Immature natural killer cell (primary cell): ENCODE measurements at regions not wholly inside any gene's neighbourhood (a gene's known extent, or its start where the extent isn't known, plus 50 kb on each side); places are given as distances from the start of the nearest gene placed in this dataset.
"Not testable (repeated sequence)": the region's sequence is repeated elsewhere in the genome, so short reads cannot be mapped to it uniquely, and the experiment has no call there.

Experiments
- DNase-seq, 3 donors: peaks; one replicate each; pipeline ENCODE4 v3.0.0; 2022; ENCODE audit warnings: mixed read lengths in 1 of 3
- H3K27ac Mint-ChIP-seq, 6 donors: one replicate each; pipeline ENCODE4 v1.8.0; 2020; ENCODE audit warnings: mixed read lengths in 6 of 6, mild to moderate bottlenecking in 5 of 6, inconsistent platforms in 4 of 6, moderate library complexity in 3 of 6
- H3K27me3 Mint-ChIP-seq, 3 donors: one replicate each; pipeline ENCODE4 v1.8.0; 2020 to 2021; ENCODE audit warnings: low read depth in 3 of 3, mild to moderate bottlenecking in 3 of 3, mixed read lengths in 3 of 3, moderate library complexity in 3 of 3, inconsistent platforms in 1 of 3
- H3K36me3 Mint-ChIP-seq, 3 donors: one replicate each; pipeline ENCODE4 v1.8.0; 2020; ENCODE audit warnings: mixed read lengths in 3 of 3, inconsistent platforms in 2 of 3, mild to moderate bottlenecking in 2 of 3
- H3K4me1 Mint-ChIP-seq, 2 donors: one replicate each; pipeline ENCODE4 v1.8.0; 2020; ENCODE audit warnings: inconsistent platforms in 2 of 2, mild to moderate bottlenecking in 2 of 2, mixed read lengths in 2 of 2, moderate library complexity in 1 of 2
- H3K4me3 Mint-ChIP-seq, 5 donors: one replicate each; pipeline ENCODE4 v1.8.0; 2020; ENCODE audit warnings: mild to moderate bottlenecking in 5 of 5, mixed read lengths in 5 of 5, inconsistent platforms in 3 of 5, moderate library complexity in 3 of 5
- H3K9me3 Mint-ChIP-seq, 6 donors: one replicate each; pipeline ENCODE4 v1.8.0; 2020; ENCODE audit warnings: mild to moderate bottlenecking in 6 of 6, mixed read lengths in 6 of 6, inconsistent platforms in 4 of 6, moderate library complexity in 3 of 6

DNA sequence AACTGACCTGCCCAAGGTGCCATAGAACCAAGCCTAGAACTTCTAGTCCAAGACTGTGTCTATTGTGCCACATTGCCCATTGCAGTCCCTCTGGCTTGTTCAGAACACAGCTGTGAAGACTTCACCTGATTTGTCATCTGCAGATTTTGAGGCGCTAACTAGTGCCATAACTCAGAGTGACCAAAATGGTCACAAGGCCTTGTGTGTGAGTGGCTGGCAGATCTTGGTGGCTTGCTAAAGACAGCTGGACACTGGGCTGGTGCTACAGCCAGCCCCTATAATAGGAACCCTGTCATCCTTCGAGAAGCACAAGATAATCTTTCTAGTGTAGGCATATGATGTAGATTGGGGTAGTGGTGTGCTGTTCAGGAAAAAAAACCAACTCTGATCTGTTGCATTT is 63.7 kb upstream of the IFNLR1 start:
- no peaks in the 10 kb centered on the region for H3K4me1 Mint-ChIP-seq
- no peaks in the 10 kb centered on the region for H3K9me3 Mint-ChIP-seq
- H3K27me3 Mint-ChIP-seq: peaks cover 2 to 3% (median 3%) of the 10 kb centered on the region in 3 donors
- no peak for DNase-seq
- no peak overlapping the region for H3K4me3 Mint-ChIP-seq
- no peaks in the 10 kb centered on the region for H3K36me3 Mint-ChIP-seq
- H3K27ac Mint-ChIP-seq: no peak overlapping the region

DNA sequence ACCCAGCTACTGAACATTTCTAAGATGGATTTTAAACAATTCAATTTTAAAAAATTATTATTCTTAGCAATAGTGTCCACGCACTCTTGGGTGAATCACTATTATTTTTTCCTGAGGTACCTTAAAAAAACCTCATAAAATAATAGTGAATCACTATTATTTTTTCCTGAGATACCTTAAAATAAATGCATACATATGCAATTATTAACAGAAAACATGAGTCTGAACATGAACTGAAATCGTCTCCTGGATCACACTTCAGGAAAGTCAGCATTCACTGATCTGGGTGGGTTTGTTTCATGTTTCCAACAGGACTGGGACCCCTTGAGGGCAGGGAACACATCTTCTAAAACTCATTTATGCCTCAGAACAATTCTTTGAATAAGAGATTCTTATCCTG is 63.1 kb upstream of the IFNLR1 start:
- no peaks in the 10 kb centered on the region for H3K36me3 Mint-ChIP-seq

DNA sequence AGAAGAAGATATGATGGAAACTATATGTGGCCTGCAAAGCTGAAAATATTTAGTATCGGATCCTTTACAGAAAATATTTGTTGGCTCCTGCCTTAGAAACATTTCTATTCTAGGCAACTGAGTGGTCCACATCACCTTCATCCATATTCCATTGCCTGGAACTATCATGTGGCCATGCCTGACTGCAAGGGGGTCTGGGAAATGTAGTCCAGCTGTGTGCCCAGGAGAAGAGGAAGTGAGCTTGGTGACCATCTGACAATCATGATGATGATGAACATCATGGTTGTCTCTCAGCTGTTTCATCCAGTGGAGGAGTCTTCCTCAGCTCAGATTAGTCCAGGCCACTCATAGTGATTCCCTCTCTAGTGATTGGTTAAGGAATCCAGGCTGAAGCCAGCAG is 61.8 kb upstream of the IFNLR1 start:
- Mint-ChIP-seq H3K36me3 (no peaks in the 10 kb centered on the region), H3K27ac (no peak overlapping the region), H3K9me3 (no peaks in the 10 kb centered on the region), H3K4me3 (no peak overlapping the region), H3K4me1 (no peaks in the 10 kb centered on the region), H3K27me3 (peaks cover 2 to 3% (median 3%) of the 10 kb centered on the region in 3 donors)
- DNase-seq: no peak

More for the DNA sequence above, 63.1 kb upstream of the IFNLR1 start:
- H3K4me1 Mint-ChIP-seq: no peaks in the 10 kb centered on the region
- H3K4me3 Mint-ChIP-seq: no peak overlapping the region
- no peaks in the 10 kb centered on the region for H3K9me3 Mint-ChIP-seq
- no peak for DNase-seq
- H3K27me3 Mint-ChIP-seq: peaks cover 2 to 3% (median 3%) of the 10 kb centered on the region in 3 donors
- no peak overlapping the region for H3K27ac Mint-ChIP-seq

DNA sequence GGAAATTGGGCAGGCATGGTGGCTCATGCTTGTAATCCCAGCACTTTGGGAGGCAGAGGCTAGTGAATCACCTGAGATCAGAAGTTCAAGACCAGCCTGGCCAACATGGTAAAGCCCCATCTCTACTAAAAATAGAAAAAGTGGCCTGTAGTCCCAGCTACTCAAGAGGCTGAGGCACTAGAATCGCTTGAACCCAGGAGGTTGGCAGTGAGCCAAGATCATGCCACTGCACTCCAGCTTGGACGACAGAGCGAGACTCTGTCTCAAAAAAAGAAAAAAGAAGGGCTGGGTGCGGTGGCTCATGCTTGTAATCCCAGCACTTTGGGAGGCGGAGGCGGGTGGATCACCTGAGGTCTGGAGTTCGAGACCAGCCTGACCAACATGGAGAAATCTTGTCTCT is 60.2 kb upstream of the IFNLR1 start:
- not testable (repeated sequence) for H3K4me1 Mint-ChIP-seq, DNase-seq, H3K27me3 Mint-ChIP-seq, H3K36me3 Mint-ChIP-seq, H3K4me3 Mint-ChIP-seq, H3K9me3 Mint-ChIP-seq, H3K27ac Mint-ChIP-seq

DNA sequence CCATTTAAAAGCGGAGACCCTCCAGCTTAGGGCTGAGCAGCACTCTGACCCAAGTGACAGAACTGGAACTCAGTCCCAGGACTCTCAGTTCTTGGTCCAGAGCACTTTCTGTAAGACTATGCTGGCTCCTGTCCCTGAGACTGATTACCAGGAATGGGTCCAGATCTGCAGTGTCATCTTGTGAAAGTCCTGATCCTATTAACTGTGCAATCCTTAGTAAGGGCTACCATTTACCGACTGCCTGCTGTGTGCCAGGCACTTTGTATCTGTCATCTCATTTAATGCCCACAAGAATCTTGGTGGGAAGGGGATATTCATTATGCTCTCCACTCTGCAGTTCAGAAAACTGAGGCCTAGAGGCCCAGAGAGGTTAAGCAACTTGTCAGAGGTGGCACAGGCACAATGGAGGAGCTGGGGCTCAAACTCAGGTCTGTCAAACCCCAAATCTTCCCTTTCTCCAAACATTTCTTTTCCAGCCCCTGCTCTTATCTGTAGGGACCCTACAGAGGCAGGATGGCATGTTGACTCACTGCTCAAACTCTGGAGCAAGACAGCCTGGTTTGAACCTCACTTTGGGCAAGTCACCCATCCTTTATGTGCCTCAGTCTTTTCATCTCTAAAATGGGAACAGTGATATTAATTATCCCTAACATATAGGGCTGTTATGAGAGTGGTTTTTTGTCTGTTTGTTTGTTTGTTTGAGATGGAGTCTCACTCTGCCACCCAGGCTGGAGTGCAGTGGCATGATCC is 57.6 kb upstream of the IFNLR1 start:
- Mint-ChIP-seq H3K36me3 (no peaks in the 10 kb centered on the region), H3K4me3 (no peak overlapping the region), H3K9me3 (no peaks in the 10 kb centered on the region), H3K4me1 (no peaks in the 10 kb centered on the region), H3K27ac (no peak overlapping the region), H3K27me3 (peaks cover 0 to 5% (median 2%) of the 10 kb centered on the region in 3 donors)
- DNase-seq: no peak

DNA sequence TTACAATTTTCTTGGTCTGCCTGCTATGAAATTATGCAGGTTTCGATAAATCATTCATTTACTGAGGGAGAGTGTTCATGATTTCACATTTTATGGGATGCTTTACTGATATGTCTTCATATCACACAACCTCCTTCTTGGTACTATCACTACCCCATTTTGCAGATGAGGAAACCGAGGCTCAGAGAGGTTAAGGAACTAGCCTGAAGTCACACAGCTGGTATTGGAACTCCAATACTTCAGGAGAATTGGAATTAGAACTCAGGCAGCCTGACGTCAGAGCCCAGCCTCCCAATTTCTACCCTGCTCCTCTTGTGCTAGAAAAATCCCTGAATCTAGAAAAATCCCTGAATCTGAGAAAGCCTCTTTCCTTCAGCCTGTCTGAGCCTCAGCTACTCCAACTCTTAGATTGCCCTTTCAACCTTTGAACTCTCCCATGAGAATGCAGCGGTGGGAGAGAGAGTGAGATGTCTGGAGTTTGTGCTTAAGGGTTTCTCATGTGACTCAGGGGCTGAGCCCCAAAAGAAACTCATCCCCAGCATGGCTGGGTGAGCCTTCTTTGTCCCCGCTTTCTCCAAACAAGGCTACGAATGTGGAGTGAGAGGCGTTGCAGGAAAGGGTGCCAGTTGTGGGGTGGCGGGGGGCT is 50.8 kb upstream of the IFNLR1 start:
- Mint-ChIP-seq H3K36me3 (no peaks in the 10 kb centered on the region), H3K27ac (no peak overlapping the region), H3K9me3 (peaks cover 0 to 3% (median 0%) of the 10 kb centered on the region in 6 donors), H3K27me3 (peaks cover 0 to 5% (median 5%) of the 10 kb centered on the region in 3 donors), H3K4me1 (no peaks in the 10 kb centered on the region), H3K4me3 (no peak overlapping the region)
- DNase-seq: no peak

DNA sequence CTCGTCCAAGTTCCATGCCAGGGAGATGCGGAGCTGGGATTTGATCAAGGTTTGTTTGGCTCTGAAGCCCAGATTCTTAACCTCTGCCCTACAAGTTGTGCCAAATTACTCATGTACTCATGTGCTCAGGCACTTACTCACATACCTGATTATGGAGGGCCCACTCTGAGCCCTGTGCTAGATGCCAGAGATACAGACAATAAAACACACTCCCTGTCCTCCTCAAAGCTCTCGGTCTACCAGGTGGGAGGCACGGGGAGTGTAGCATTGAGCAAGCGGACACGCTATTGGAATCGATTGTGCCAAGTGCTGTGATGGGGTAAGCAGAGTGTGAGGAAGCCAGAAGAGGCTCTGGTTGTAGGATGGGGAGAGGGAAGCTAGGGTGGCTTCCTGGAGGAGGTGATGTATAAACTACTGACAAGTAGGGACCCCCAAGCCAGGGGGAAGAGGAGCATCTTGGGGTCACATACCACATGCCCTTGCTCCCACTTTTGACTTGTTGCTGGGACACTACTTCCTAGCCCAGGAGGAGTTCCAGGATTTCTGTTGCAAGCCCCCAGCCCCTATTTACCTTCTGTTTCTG is 49.8 kb upstream of the IFNLR1 start:
- Mint-ChIP-seq H3K9me3 (peaks cover 0 to 3% (median 0%) of the 10 kb centered on the region in 6 donors), H3K27me3 (peaks cover 0 to 5% (median 5%) of the 10 kb centered on the region in 3 donors), H3K4me3 (no peak overlapping the region), H3K36me3 (no peaks in the 10 kb centered on the region), H3K27ac (no peak overlapping the region), H3K4me1 (no peaks in the 10 kb centered on the region)
- no peak for DNase-seq
